Liver (tissue), 3 donors: ENCODE measurements at regions not wholly inside any gene's neighbourhood (a gene's known extent, or its start where the extent isn't known, plus 50 kb on each side); places are given as distances from the start of the nearest gene placed in this dataset.

Experiments used
- EGR1 ChIP-seq, 2 donors: IDR thresholded peaks; 2 replicates each; pipeline ENCODE4 v1.6.1; 2016 to 2018; ENCODE audit warnings: antibody characterized with exemption in 2 of 2, low read depth in 2 of 2
- GABPA ChIP-seq, 2 donors: IDR thresholded peaks in 1 of 2; conservative IDR thresholded peaks in 1 of 2; 2 replicates each; pipeline ENCODE4 v1.6.1; 2016; ENCODE audit warnings: antibody characterized with exemption in 2 of 2, mild to moderate bottlenecking in 1 of 2, moderate library complexity in 1 of 2
- JUND ChIP-seq, 2 donors: IDR thresholded peaks; 2 replicates each; pipeline ENCODE4 v1.6.1; 2016; ENCODE audit warnings: antibody characterized with exemption in 2 of 2
- RAD21 ChIP-seq, 2 donors: IDR thresholded peaks; 2 replicates each; pipeline ENCODE4 v1.6.1; 2016; ENCODE audit warnings: antibody characterized with exemption in 2 of 2, mild to moderate bottlenecking in 2 of 2
- SP1 ChIP-seq: IDR thresholded peaks from 2 replicates; pipeline ENCODE4 v1.6.1; 2018; ENCODE audit warnings: antibody characterized with exemption, mild to moderate bottlenecking
- TAF1 ChIP-seq: conservative IDR thresholded peaks from 2 replicates; pipeline ENCODE4 v1.6.1; 2016; ENCODE audit warnings: antibody characterized with exemption, mild to moderate bottlenecking
- YY1 ChIP-seq: IDR thresholded peaks from 2 replicates; pipeline ENCODE4 v1.6.1; 2016; ENCODE audit warnings: antibody characterized with exemption, mild to moderate bottlenecking
- TF ChIP-seq, protein P1 (sequence below): fragments of 150-350 bp; IDR thresholded peaks from 2 replicates; pipeline ENCODE4 v1.5.1; 2017; ENCODE audit warnings: improper control_type of control experiment, low read depth, low read length; ENCODE audit not compliant: missing input control
- TF ChIP-seq, protein P2 (sequence below): IDR thresholded peaks from 2 replicates; pipeline ENCODE4 v1.6.1; 2016; ENCODE audit warnings: antibody characterized with exemption
- TF ChIP-seq, protein P3 (sequence below): IDR thresholded peaks from 2 replicates; pipeline ENCODE4 v1.6.1; 2016; ENCODE audit warnings: antibody characterized with exemption
- TF ChIP-seq, protein P4 (sequence below): IDR thresholded peaks from 2 replicates; pipeline ENCODE4 v1.6.1; 2016; ENCODE audit warnings: antibody characterized with exemption, mild to moderate bottlenecking
- TF ChIP-seq, protein P5 (sequence below): IDR thresholded peaks from 2 replicates; pipeline ENCODE4 v1.6.1; 2016; ENCODE audit warnings: antibody characterized with exemption
- donor health status: healthy.
- donor health status: healthy.

DNA sequence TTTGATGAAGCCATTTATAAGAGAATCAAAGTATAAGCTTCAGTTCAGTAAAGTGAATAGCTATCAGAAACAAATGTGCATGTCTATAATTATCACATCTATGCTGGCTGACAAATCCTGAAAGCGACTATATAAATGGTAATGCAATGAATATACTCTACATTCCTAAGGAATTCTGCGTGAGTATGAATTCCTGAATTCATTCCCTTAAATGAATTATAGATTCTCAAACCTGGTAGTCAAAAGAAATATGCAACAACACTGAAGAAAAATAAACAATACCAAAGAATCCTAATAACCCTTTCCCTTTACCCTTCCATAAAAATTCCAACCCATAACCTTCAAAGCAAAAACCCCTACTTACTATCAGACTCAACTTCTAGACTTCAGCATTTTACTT, 416.6 kb upstream of the PMFBP1 start:
- TF ChIP-seq, protein P1, sequence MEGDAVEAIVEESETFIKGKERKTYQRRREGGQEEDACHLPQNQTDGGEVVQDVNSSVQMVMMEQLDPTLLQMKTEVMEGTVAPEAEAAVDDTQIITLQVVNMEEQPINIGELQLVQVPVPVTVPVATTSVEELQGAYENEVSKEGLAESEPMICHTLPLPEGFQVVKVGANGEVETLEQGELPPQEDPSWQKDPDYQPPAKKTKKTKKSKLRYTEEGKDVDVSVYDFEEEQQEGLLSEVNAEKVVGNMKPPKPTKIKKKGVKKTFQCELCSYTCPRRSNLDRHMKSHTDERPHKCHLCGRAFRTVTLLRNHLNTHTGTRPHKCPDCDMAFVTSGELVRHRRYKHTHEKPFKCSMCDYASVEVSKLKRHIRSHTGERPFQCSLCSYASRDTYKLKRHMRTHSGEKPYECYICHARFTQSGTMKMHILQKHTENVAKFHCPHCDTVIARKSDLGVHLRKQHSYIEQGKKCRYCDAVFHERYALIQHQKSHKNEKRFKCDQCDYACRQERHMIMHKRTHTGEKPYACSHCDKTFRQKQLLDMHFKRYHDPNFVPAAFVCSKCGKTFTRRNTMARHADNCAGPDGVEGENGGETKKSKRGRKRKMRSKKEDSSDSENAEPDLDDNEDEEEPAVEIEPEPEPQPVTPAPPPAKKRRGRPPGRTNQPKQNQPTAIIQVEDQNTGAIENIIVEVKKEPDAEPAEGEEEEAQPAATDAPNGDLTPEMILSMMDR = no peak
- TF ChIP-seq, protein P2, sequence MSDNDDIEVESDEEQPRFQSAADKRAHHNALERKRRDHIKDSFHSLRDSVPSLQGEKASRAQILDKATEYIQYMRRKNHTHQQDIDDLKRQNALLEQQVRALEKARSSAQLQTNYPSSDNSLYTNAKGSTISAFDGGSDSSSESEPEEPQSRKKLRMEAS = no peak
- TF ChIP-seq JUND (IDR thresholded peaks at IDR 0.05) (no peak), EGR1 (IDR thresholded peaks at IDR 0.05; ENCODE audit: low read depth in 2 of 2) (no peak), RAD21 (IDR thresholded peaks at IDR 0.05) (no peak), GABPA (IDR thresholded peaks at IDR 0.05 in 1 of 2, conservative IDR thresholded peaks at IDR 0.05 in 1 of 2) (no peak), YY1 (no peak), TAF1 (no peak), SP1 (no peak)
- TF ChIP-seq, protein P3, sequence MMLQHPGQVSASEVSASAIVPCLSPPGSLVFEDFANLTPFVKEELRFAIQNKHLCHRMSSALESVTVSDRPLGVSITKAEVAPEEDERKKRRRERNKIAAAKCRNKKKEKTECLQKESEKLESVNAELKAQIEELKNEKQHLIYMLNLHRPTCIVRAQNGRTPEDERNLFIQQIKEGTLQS = no peak
- TF ChIP-seq, protein P4, sequence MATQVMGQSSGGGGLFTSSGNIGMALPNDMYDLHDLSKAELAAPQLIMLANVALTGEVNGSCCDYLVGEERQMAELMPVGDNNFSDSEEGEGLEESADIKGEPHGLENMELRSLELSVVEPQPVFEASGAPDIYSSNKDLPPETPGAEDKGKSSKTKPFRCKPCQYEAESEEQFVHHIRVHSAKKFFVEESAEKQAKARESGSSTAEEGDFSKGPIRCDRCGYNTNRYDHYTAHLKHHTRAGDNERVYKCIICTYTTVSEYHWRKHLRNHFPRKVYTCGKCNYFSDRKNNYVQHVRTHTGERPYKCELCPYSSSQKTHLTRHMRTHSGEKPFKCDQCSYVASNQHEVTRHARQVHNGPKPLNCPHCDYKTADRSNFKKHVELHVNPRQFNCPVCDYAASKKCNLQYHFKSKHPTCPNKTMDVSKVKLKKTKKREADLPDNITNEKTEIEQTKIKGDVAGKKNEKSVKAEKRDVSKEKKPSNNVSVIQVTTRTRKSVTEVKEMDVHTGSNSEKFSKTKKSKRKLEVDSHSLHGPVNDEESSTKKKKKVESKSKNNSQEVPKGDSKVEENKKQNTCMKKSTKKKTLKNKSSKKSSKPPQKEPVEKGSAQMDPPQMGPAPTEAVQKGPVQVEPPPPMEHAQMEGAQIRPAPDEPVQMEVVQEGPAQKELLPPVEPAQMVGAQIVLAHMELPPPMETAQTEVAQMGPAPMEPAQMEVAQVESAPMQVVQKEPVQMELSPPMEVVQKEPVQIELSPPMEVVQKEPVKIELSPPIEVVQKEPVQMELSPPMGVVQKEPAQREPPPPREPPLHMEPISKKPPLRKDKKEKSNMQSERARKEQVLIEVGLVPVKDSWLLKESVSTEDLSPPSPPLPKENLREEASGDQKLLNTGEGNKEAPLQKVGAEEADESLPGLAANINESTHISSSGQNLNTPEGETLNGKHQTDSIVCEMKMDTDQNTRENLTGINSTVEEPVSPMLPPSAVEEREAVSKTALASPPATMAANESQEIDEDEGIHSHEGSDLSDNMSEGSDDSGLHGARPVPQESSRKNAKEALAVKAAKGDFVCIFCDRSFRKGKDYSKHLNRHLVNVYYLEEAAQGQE = no peak
- TF ChIP-seq, protein P5, sequence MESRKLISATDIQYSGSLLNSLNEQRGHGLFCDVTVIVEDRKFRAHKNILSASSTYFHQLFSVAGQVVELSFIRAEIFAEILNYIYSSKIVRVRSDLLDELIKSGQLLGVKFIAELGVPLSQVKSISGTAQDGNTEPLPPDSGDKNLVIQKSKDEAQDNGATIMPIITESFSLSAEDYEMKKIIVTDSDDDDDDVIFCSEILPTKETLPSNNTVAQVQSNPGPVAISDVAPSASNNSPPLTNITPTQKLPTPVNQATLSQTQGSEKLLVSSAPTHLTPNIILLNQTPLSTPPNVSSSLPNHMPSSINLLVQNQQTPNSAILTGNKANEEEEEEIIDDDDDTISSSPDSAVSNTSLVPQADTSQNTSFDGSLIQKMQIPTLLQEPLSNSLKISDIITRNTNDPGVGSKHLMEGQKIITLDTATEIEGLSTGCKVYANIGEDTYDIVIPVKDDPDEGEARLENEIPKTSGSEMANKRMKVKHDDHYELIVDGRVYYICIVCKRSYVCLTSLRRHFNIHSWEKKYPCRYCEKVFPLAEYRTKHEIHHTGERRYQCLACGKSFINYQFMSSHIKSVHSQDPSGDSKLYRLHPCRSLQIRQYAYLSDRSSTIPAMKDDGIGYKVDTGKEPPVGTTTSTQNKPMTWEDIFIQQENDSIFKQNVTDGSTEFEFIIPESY = no peak
